Ishikawa (cell line): ENCODE measurements at regions not wholly inside any gene's neighbourhood (a gene's known extent, or its start where the extent isn't known, plus 50 kb on each side); places are given as distances from the start of the nearest gene placed in this dataset.

ENCODE experiments used
- CEBPB ChIP-seq: IDR thresholded peaks from 2 replicates; pipeline ENCODE4 v1.6.1; 2012
- EP300 ChIP-seq: IDR thresholded peaks from 2 replicates; pipeline ENCODE4 v1.6.1; 2012; ENCODE audit warnings: borderline replicate concordance
- NFIC ChIP-seq: IDR thresholded peaks from 2 replicates; pipeline ENCODE4 v1.6.1; 2012
- TF ChIP-seq, protein P1 (sequence below): IDR thresholded peaks from 2 replicates; pipeline ENCODE4 v1.6.1; 2012; ENCODE audit warnings: low read depth, mild to moderate bottlenecking

DNA sequence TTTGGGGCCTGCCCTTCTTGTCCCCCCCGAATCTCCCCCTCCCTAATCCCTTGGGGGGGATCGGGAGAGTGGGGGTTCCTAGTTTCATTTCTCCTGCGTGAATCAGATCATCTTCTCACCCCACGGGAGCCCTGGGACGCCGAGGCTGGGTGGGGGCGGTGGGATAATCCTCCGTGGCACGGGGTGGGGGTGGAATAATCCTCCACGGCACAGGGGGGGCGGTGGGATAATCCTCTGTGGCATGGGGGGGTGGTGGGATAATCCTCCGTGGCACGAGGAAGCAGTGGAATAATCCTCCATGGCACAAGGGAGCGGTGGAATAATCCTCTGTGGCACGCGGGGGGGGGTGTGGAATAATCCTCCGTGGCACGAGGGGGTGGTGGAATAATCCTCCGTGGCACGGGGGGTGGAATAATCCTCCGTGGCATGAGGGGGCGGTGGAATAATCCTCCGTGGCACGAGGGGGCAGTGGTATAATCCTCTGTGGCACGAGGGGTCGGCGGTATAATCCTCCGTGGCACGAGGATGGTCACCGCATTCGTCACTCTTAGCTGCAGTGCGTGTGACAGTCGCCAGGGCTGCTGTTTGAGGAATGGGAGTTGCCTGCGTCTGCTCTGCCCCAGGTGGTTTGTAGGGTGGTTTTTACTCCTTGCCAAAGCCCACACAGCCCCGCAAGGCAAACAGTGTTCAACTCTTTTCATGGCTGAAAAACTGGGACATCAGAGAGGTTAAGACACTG is 156.9 kb downstream of the LAT start:
- TF ChIP-seq, protein P1, sequence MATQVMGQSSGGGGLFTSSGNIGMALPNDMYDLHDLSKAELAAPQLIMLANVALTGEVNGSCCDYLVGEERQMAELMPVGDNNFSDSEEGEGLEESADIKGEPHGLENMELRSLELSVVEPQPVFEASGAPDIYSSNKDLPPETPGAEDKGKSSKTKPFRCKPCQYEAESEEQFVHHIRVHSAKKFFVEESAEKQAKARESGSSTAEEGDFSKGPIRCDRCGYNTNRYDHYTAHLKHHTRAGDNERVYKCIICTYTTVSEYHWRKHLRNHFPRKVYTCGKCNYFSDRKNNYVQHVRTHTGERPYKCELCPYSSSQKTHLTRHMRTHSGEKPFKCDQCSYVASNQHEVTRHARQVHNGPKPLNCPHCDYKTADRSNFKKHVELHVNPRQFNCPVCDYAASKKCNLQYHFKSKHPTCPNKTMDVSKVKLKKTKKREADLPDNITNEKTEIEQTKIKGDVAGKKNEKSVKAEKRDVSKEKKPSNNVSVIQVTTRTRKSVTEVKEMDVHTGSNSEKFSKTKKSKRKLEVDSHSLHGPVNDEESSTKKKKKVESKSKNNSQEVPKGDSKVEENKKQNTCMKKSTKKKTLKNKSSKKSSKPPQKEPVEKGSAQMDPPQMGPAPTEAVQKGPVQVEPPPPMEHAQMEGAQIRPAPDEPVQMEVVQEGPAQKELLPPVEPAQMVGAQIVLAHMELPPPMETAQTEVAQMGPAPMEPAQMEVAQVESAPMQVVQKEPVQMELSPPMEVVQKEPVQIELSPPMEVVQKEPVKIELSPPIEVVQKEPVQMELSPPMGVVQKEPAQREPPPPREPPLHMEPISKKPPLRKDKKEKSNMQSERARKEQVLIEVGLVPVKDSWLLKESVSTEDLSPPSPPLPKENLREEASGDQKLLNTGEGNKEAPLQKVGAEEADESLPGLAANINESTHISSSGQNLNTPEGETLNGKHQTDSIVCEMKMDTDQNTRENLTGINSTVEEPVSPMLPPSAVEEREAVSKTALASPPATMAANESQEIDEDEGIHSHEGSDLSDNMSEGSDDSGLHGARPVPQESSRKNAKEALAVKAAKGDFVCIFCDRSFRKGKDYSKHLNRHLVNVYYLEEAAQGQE = no peak
- TF ChIP-seq NFIC (no peak), EP300 (no peak), CEBPB (no peak)
